ENCODE measurements at regions not wholly inside any gene's neighbourhood (a gene's known extent, or its start where the extent isn't known, plus 50 kb on each side); places are given as distances from the start of the nearest gene placed in this dataset.

- TF ChIP-seq CTCF (IDR thresholded peaks at IDR 0.05) (no peak), POLR2A (IDR thresholded peaks at IDR 0.05) (no peak), POLR2AphosphoS5 (IDR thresholded peaks at IDR 0.05) (no peak)
Measured at GRCh38 chr1:60503266-60503925, 429.8 kb upstream of the C1orf87 start.

All from breast epithelium (tissue), 3 donors.